Type B pancreatic cell (in vitro differentiated cells): ENCODE measurements at regions not wholly inside any gene's neighbourhood (a gene's known extent, or its start where the extent isn't known, plus 50 kb on each side); places are given as distances from the start of the nearest gene placed in this dataset.

ENCODE experiments used
- DNase-seq: peaks from one replicate; pipeline ENCODE4 v3.0.0; 2021; ENCODE audit warnings: mixed read lengths; ENCODE audit not compliant: unreplicated experiment; ENCODE audit errors: extremely low spot score
- H3K27ac Mint-ChIP-seq: 2 replicates; pipeline ENCODE4 v1.8.0; 2021; ENCODE audit warnings: mild to moderate bottlenecking, mixed read lengths
- H3K27me3 Mint-ChIP-seq: 2 replicates; pipeline ENCODE4 v1.8.0; 2021; ENCODE audit warnings: mixed read lengths
- H3K36me3 Mint-ChIP-seq: 2 replicates; pipeline ENCODE4 v1.8.0; 2021; ENCODE audit warnings: mixed read lengths
- H3K4me1 Mint-ChIP-seq: one replicate; pipeline ENCODE4 v1.8.0; 2021; ENCODE audit warnings: mixed read lengths; ENCODE audit not compliant: unreplicated experiment
- H3K4me3 Mint-ChIP-seq: 2 replicates; pipeline ENCODE4 v1.8.0; 2021; ENCODE audit warnings: mild to moderate bottlenecking, mixed read lengths
- H3K9me3 Mint-ChIP-seq: 2 replicates; pipeline ENCODE4 v1.8.0; 2021; ENCODE audit warnings: mixed read lengths
- CTCF ChIP-seq: fragments of 200-600 bp; sonication (generic); conservative IDR thresholded peaks from 2 replicates; pipeline ENCODE4 v1.5.0; 2021; ENCODE audit warnings: antibody characterized with exemption, mild to moderate bottlenecking

GRCh38 chr3:87982421-87982820, 76.4 kb downstream of the CGGBP1 start:
- no peaks in the 10 kb centered on the region for H3K36me3 Mint-ChIP-seq
- no peaks in the 10 kb centered on the region for H3K27me3 Mint-ChIP-seq
- H3K9me3 Mint-ChIP-seq = no peaks in the 10 kb centered on the region
- H3K4me1 Mint-ChIP-seq = no peaks in the 10 kb centered on the region
- no peak for DNase-seq
- no peak for TF ChIP-seq CTCF
- no peak overlapping the region for H3K27ac Mint-ChIP-seq
- H3K4me3 Mint-ChIP-seq = no peak overlapping the region

- no peaks in the 10 kb centered on the region for H3K4me1 Mint-ChIP-seq
- no peaks in the 10 kb centered on the region for H3K36me3 Mint-ChIP-seq
- TF ChIP-seq CTCF = no peak
- no peak overlapping the region for H3K4me3 Mint-ChIP-seq
- no peak for DNase-seq
- no peak overlapping the region for H3K27ac Mint-ChIP-seq
- H3K9me3 Mint-ChIP-seq = no peaks in the 10 kb centered on the region
- no peaks in the 10 kb centered on the region for H3K27me3 Mint-ChIP-seq
Observed at GRCh38 chr3:87979527-87979926, 79.3 kb downstream of the CGGBP1 start.

- Mint-ChIP-seq H3K9me3 (no peaks in the 10 kb centered on the region), H3K27ac (no peak overlapping the region), H3K4me1 (no peaks in the 10 kb centered on the region), H3K4me3 (no peak overlapping the region), H3K27me3 (no peaks in the 10 kb centered on the region), H3K36me3 (no peaks in the 10 kb centered on the region)
- no peak for DNase-seq
- TF ChIP-seq CTCF = no peak
Observed at GRCh38 chr3:87977765-87978164, 81.0 kb downstream of the CGGBP1 start.

GRCh38 chr3:87975716-87976115, 83.1 kb downstream of the CGGBP1 start:
- no peaks in the 10 kb centered on the region for H3K9me3 Mint-ChIP-seq
- H3K27ac Mint-ChIP-seq = no peak overlapping the region
- H3K27me3 Mint-ChIP-seq = no peaks in the 10 kb centered on the region
- no peak for TF ChIP-seq CTCF
- H3K4me3 Mint-ChIP-seq = no peak overlapping the region
- H3K36me3 Mint-ChIP-seq = no peaks in the 10 kb centered on the region
- H3K4me1 Mint-ChIP-seq = no peaks in the 10 kb centered on the region
- DNase-seq = no peak

- H3K4me3 Mint-ChIP-seq = no peak overlapping the region
- H3K4me1 Mint-ChIP-seq = no peaks in the 10 kb centered on the region
- no peaks in the 10 kb centered on the region for H3K9me3 Mint-ChIP-seq
- H3K27me3 Mint-ChIP-seq = no peaks in the 10 kb centered on the region
- no peak for TF ChIP-seq CTCF
- no peak for DNase-seq
- H3K36me3 Mint-ChIP-seq = no peaks in the 10 kb centered on the region
- no peak overlapping the region for H3K27ac Mint-ChIP-seq
Observed at GRCh38 chr3:87973906-87974305, 84.9 kb downstream of the CGGBP1 start.

- TF ChIP-seq CTCF = no peak
- H3K9me3 Mint-ChIP-seq = peaks cover 3% of the 10 kb centered on the region
- no peaks in the 10 kb centered on the region for H3K4me1 Mint-ChIP-seq
- no peaks in the 10 kb centered on the region for H3K36me3 Mint-ChIP-seq
- no peak for DNase-seq
- no peak overlapping the region for H3K4me3 Mint-ChIP-seq
- no peaks in the 10 kb centered on the region for H3K27me3 Mint-ChIP-seq
- no peak overlapping the region for H3K27ac Mint-ChIP-seq
Observed at GRCh38 chr3:87969620-87970019, 89.2 kb downstream of the CGGBP1 start.
